Right ventricle myocardium superior (tissue), 1 donor: ENCODE measurements at regions not wholly inside any gene's neighbourhood (a gene's known extent, or its start where the extent isn't known, plus 50 kb on each side); places are given as distances from the start of the nearest gene placed in this dataset.

Experiments used
- ATAC-seq: fragments of 200-7000 bp; cut with Tn5 transposase; one replicate; pipeline ENCODE4 v1.9.1; 2020; ENCODE audit warnings: mild to moderate bottlenecking; ENCODE audit not compliant: poor library complexity
- DNase-seq: peaks from one replicate; pipeline ENCODE4 v3.0.0-alpha.2; 2020
- intact Hi-C: fragments of 100-400 bp; cut with DNase I; formaldehyde crosslinking; loops from one replicate; pipeline ENCODE4 v1.11.2; 2022
- donor health status: DM: no; HTN: yes; CAD: no; lungs with severe emphysema.

- no peak for DNase-seq
- ATAC-seq, result no peak
- intact Hi-C loops, result no loop called here
Measured at GRCh38 chr15:57902155-57902554, 163.4 kb downstream of the ALDH1A2 start.
